Femur (tissue), 1 donor: ENCODE measurements at regions not wholly inside any gene's neighbourhood (a gene's known extent, or its start where the extent isn't known, plus 50 kb on each side); places are given as distances from the start of the nearest gene placed in this dataset.

Source experiments
- DNase-seq: peaks from one replicate; pipeline ENCODE4 v3.0.0-alpha.2; 2017

DNA sequence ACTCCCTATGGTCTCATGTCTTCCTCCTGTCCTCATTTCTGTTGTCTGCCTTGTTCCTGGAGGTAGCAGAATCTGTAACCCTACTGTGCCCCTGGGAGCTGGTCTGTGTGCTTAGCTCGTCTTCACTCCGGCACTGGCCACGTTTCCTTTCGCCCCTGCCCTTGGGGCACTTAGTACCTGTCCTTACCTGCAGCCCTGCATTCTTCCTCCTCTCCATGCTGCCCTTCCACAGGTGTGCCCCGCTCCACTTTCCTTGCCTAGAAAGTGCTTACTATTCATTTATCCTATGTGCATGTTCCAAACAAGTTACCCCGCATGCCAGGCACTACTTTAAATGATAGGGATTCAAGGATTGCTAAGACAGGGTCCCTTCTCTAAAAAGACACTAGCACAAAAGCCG lies 199.9 kb upstream of the ZMIZ1 start:
- DNase-seq: no peak

DNA sequence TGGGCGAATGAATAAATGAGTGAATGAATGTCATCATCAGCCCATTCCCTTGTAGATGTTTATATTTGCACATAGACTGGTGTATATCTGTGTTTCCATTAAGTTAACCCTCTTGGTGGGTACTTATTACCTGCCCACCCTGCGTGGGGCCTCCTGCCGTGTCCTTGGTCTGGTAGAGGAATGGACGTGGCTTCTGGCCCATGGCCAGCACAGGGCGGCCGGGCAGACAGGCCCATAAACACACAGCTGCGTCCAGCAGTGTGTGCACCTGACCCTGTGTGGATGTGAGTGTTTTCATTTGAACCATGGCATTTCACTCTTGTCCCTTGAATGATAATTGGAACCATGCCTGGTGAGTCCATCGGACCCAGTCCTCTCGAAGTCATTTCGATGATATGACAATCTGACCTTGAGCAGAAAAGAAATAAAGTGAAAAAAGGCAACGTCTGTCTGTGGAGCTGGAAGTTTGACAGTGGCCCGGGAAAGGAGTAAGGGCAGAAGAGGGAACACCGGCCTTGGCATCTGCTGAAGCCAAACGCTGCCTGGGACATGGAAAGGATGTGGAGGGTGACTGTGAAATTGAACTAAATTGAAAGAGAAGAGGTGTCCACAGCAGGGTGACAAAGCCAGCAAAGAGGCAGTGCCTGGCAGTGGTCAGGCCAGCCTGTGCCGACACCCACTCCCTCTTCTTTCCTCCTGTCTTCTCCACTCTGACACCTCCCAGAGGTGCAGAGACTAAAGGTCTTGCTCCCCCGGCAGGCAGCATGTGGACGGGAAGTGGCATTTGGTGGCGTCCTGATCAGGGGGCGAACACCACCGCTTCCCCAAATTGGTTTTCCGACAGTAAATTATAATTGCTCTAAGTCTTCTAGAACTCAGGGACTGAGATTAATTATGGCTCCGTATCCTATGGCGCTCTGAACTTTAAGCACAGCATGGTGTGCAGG lies 199.0 kb upstream of the ZMIZ1 start:
- DNase-seq: no peak

DNA sequence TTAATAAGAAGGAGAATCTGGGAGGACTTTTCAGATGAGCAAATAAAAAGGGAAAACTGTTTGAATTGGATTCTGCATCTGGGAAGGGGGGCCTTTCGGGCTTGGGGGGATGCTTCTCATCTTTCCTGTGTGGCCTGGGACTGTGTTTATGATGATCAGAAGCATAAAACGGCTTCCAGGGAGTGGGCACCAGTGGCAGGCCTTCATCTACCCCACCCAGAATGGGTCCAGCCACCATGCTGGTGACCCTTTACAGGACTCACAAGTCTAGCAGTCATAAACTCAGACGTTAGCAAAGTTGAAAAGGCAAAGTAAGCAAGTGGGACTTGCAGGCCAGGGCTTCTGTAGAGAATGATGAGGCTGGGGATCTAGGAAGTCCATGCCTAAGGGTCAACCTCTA lies 198.3 kb upstream of the ZMIZ1 start:
- DNase-seq: no peak

DNA sequence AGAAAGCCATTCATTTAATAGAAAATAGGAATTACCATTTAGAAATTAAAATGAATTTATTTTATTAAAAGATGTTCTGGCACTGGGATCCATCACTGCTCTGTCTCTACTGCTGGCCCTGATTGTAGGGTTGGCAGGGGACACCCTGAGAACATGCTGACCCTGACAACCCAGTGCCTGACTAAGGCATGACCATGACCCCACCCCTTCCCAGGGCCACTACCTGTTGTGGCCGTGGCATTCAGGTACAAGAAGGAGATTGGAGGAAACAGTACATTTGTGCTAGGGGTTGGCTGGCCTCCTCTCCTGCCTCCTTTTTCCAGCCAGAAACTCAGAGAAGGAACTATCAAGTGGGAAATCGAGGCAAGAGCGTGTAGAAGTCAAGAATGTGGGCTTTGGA lies 197.0 kb upstream of the ZMIZ1 start:
- no peak for DNase-seq

DNA sequence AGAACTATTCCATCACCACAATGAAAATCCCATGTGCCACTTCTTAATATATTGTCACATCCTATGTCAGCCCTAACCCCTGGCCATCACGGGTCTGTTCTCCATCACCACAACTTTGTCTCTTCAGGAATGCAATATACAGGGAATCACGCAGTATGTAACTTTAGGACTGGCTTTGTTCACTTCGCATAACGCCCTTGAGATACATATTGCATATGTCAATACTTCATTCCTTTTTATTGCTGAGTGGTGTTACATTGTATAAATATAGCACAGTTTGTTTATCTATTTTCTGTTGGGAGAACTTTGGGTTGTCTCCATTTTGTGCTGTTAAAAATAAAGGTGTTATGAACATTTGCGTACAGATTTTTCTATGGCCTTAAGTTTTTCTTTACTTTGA lies 195.4 kb upstream of the ZMIZ1 start:
- no peak for DNase-seq

DNA sequence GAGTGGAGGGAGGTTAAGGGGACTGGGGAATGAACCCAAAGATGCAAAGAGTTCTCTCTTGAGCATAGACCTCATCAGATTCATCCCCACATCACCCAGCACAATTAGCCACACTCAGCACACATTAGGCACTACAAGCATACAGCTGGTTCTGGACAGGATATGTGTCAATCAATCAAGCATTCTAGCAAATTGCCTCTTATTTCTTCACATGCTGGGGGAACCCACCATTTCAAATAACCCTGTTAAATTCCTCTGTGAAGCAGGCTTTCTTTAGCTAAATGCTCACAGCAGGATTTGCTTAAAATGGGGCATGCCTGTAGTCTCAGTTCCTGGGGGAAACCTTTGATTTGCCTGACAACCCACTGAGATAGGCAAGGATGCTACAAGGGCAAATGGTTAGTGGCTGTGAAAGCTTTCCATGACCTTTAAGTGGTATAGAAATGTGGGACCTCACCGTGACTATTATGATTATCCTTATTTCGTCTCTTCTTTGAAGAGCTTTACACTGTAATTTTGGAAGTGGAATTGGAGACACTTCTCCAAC lies 193.4 kb upstream of the ZMIZ1 start:
- DNase-seq: no peak

DNA sequence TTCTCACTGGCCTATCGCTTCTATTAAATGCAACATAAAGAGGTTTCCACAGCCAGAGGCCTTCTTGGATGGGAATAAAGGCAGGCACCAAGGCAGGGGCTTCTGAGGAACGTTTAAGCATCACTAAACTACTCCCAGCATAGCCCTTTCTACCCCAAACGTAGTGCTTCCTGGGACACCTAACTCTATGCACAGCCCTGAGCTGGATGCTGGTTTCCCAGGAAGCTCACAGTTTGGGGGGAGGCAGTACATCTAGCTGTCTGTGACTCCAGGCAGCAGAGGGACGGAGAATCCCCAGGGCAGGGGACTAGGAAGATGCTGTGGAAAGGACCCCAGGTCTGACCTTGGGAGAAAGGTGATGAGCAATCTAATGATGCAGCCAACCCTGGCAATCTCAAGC lies 192.8 kb upstream of the ZMIZ1 start:
- DNase-seq: no peak

DNA sequence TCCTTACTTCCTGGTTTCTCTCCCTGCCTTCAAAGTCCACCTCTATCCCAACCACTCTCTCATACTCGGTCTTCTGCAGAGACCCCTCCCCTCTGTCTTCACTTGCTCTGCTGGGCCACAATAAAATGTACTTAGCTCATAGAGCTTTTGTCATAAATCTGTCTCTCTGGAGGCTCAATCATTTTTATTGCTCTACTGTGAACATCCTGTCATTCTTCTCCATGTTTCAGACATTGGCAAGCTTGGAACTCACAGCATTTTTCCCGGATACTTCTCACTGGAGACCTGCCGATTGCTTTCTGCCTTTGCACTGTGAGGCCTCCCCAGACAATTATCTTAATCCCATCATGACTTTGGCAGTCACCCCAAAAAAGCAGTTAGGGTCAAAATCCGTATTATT lies 192.3 kb upstream of the ZMIZ1 start:
- no peak for DNase-seq

DNA sequence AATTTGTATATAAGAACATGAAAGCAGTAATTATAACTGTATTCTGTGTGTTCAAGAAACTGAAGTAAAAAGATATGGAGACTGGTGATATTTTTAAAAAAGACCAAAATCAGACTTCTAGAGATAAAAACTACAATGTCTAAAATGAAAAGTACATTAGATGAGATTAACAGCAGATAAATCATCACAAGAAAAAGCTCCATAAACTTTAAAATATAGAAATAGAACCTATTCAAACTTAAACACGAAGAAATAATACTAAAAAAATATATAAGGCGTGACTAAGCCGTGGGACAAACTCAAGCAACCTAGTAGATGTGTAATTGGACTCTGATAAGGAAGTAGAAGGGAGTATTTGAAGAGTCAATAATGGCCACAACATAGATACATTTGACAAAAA lies 189.1 kb upstream of the ZMIZ1 start:
- no peak for DNase-seq

DNA sequence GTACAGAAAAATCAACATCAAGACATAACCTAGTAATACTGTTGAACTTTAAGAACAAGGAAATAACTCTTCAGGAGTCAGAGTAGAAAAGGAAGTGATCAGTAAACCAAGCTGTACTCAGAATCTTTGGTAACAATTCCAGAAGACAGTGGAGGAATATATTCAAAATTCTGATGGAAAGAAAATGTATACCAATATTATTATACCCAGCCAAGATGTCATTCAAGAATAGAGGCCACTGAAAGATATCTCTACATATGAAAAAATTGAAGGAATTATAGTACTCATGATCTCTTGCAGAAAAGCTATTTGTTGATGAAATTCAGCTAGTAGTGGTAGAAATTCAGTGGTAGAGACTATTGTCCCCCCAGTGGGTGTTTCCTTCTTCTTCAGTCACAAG lies 182.6 kb upstream of the ZMIZ1 start:
- no peak for DNase-seq

DNA sequence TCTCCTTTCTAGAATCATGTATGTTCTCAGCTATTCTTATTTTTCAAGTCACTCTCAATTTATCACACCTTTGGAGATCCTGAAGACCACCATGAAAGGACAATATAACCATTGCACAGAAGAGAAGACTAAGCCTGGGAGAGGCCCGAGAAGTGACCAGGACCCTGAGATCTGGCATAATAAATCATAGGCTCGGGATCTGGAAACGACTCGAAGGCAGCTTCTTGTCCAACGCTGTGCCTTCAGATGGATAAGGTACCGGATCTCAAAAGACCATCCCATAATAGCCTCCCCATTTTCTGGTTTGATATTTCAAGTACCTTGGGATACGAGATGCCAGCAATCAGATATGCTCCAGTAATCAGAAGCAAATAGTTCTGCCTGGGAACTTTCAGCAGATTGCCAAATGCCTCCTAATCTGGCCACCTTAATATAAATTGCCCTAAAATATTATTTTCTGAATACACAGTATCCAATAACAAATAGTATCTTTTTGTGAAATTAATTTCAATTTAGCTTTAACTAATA lies 179.2 kb upstream of the ZMIZ1 start:
- no peak for DNase-seq

DNA sequence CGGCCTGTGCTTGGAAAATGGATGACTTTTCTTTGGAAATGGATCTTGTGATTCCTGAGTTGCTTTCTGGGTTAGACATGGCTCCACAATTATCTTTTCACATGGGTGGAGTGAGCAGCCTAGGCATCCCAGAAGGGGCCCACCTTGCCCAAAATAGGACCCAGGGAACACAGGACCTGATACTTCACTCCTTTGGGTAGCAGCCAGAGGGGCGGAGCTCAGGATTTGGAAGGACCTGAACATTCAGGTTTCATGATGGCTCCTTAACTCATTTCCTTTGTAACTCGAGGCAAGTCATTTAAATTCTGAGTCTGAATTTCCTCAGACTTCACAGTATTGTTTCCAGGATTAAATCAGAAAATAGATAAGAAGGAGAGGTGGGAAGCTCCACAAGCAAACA lies 178.3 kb upstream of the ZMIZ1 start:
- DNase-seq: no peak

DNA sequence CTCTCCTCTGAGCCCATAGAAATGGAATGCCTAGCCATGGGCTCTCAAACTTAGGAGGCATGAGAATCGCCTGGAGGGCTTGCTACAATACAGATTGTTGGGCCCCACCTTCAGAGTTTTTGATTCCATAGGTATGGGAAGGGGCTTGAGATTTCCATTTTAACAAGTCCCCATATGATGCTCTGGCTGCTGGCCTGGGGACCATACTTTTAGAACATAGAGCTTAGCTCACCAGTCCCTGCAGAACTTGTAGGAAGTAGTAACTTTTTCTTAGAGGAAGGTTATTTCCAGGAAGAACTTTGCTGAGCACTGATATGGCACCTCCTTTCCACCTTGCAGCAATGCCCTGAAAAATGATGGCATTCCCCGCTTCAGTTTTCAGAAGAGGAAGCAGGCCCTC lies 177.0 kb upstream of the ZMIZ1 start:
- DNase-seq: no peak

DNA sequence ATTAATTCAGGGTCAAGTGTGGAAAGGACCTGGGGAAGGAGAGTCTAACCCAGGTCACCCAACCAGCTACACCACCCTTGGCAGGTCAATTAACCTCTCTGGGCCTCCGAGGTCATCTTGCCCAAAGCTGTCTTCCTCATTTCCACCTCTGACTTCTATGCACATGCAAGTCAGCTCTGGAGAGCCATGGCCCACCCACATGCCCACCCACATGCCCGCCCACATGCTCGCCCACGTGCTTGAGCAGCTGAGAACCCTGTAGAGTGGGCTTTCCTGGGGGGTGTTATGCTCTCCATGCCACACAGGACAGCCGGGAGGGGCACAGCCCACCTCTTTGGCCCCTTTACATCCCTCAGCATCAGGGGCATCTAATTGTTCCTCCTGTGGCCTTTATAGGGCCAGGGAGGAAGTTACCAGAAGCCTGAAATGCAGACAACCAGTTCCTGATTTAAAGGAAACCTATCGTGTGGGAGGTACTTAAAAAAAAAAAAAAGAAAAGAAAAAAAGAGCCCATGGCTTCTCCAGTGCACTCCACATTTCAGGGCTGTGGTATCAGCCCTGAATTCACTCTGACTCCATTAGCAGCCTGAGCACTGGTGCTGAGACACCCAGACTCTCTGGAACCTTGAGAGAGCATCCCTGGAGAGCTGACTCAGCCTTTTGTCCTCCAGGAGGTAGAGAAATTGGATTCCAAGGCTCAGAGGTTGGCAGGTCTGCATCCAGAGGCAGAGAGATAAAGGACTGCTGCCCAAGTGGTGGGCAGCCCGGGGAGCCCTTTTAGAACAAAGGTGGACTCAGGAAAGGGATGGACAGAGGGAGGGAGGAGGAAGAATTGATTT lies 176.2 kb upstream of the ZMIZ1 start:
- DNase-seq: no peak

DNA sequence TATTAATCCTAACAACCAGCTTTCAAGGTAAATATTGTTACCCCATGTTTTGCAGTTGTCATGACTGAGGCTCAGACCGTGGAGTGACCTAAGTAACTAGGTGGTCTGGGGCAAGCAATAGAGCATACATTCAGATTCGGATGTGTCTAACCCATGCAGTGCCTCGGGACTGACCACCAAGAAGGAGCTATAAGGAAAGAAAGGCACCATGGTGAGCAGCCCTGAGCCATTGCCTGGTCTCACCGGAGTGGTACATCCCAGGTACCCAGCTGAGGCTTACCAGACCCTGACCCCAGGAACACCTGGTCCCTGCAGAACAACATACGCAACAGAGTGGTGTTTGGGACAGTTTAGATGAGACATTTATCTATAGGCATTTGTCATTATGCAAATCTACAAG lies 175.5 kb upstream of the ZMIZ1 start:
- DNase-seq: no peak

DNA sequence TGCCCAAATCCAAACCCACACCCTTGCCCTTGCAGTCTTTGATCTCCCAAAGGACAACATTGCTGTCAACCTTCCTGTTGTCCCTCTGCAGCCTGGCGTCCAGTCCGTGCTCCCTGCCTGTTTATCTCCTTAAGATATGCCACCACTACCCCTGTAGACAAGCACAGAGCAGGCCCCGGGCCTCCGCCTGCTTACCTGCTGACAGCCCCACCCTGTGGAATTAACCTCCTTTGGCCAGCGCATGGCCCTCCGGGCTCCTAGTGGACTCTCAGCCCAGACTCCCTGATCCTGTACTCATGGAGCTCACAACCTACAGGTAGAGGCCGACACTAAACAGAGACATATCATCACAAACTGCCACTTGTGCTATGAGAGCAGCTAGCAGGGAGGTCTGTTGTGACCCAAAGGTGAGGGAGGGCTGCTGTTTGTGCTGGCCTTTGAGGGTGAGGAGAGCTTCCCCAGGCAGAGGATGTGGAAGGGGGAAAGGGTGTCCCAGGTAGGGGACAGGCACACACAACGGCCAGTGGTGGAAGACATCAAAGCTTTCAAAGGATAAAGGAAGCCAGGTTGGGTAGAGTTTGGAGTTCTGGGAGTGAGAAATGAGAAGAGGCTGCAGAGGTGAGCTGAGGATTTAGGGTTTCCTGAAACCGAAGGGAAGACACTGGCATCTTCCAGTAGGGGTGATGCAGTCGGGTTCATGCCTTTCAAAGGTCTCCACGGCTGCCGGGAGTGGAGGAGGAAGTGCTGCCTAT lies 174.5 kb upstream of the ZMIZ1 start:
- DNase-seq: no peak

DNA sequence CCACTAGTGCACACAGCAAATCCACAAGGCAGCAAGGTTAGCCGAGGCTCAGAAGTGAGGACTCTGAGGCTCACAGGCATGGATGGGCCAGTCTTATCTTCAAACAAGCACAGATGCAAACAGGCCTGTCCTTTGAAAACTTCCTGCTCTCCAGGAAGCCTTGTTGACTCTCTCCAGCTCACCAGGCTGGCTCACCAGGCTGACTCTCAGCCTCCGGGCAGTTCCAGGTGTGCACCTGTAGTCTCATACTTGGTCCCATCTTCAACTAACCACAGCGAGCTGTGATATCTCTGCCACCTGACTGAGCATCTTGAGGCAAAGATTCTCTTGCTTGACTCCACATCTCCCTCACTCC lies 173.9 kb upstream of the ZMIZ1 start:
- DNase-seq: no peak

DNA sequence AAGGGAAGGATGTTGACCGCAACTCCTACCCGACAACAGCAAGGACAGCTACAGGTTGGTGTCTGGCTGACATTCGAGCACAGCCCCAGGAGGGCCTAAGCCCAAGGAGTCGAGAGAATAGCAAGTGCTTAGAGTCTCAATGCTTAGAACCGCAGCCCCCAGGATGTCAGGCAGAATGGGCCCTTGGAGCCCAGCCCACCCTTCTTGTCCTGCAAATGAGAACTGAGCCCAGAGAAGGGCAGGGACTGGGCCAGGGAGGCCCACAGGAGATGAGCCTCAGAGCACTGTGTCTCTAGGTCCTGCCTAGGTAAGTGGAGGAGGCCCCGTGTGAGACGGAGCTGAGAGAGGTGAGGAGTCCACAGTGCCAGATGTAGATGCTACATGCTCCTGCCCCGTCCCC lies 173.3 kb upstream of the ZMIZ1 start:
- no peak for DNase-seq

DNA sequence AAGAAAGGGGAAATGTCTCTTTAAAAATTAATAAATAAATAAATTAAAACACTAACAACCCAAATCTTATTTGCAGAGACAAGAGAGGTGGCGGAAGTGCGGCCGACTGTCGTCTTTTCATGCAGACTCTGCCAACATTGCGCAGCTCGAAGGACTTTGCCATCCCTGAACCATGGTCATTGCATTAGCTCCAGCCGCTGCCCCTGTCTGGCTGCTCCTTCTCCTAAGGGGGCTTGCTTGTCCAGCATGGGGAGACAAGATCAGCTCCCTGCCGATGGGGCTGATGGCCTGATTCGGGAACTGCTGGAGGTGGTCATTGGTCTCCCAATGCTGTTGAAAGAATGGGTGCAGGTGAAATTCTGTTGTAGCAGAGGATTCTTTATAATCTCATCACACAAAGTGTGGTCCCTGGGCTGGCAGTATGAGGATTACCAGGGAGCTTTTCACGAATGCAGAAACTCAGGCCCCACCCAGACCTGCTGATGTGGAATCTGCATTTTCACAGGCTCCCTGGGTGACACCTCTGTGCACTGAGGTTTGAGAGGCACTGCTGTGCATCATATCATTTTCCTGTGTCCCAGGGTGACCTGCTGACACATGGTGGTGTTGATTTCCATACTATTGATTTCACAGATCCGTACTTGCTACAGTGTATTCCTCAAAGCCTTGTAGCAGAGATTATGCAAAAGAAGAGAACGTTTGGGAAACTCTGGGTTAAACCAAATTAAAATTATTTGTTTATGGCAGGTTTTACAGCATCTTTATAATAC lies 172.4 kb upstream of the ZMIZ1 start:
- no peak for DNase-seq

DNA sequence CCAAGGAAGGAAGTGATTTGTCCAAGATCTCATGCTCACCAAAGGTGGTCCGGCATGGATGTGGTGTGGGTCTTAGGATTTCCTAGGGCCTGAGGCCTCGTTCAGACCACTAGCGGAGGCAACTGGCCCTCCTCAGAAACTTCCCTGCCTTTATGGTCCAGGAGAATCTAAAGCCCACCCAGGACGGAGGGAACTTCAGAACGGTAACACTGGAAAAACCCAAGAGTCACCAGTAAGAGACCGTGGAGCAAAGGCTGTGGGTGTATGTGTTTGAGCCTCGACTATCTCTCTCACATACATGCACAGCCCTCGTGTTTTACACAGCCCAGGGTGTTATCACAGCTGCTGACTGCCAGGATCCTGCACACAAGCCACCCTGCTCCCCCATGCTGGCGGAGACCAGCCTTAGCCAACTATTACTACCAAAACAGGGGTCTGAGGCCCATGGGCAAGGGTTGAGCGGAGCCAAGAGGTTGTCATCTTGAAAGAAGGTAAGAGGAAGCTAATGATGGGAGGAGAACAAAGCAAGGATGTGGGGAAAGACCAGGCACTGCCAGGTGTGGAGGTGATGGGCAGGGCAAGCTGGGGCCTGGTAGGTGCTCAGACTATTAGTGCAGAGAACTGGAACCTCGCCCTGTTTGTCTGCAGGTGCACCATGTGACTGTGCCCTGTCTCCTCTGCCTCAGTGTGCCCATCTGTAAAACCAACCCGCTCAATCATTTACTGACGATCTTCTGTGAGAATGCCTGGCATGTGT lies 170.2 kb upstream of the ZMIZ1 start:
- DNase-seq: no peak

DNA sequence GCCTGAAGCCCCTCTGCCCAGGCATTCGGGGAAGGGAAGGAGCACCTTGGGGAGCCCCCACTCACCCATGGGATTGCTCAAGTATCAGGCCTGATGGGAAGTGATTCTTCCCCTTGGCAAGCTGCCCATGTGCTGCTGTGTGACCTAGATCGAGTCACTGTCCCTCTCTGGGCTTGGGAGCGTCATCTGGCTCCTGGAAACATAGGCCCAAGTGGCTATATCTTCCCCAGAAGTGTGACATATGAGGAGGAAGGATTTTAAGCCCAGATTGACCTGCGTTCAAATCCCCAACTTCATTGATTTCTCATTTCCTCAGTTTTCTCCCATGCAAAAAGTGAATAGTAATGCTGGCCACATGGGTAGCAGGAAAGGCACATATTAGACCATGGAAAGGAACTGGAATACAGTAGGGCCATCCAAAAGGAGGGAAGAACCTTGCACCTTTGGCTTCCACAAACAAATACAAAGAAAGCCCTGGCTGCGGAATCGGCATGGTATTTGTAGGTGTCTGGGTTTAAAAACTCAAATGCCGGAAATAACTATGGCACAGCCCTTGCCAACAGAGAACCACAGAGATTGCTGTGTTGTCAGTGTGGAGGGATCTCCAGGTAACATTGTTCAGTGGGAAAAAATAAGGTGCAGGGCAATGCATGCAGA lies 169.5 kb upstream of the ZMIZ1 start:
- DNase-seq: no peak
